SK-N-SH (cell line): ENCODE measurements at regions not wholly inside any gene's neighbourhood (a gene's known extent, or its start where the extent isn't known, plus 50 kb on each side); places are given as distances from the start of the nearest gene placed in this dataset.

ENCODE experiments used
- CTCF ChIA-PET: fragments of 300-600, 350-600 bp; formaldehyde crosslinking; extraction: SDS; loops from one replicate; lab custom pipeline; 2021; lab: Yijun Ruan, JAX
- POLR2A ChIA-PET: fragments of 350-600 bp; sonication (Branson Sonifier 250); formaldehyde crosslinking; extraction: SDS; loops from one replicate; lab custom pipeline; 2020; ENCODE audit warnings: antibody characterized with exemption, inconsistent platforms; lab: Yijun Ruan, JAX
- DNase-seq: peaks from one replicate; pipeline ENCODE4 v3.0.0; 2012
- H2AFZ ChIP-seq: fragments of 200-600 bp; sonication (generic); 2 replicates; pipeline ENCODE4 v1.8.1; 2016; ENCODE audit warnings: antibody characterized with exemption, mild to moderate bottlenecking, low read depth
- H3F3A ChIP-seq: fragments of 200-600 bp; sonication (generic); replicated peaks from 2 replicates; pipeline ENCODE3; 2016; ENCODE audit warnings: antibody characterized with exemption, mild to moderate bottlenecking; ENCODE audit not compliant: insufficient read depth
- H3K27ac ChIP-seq, 2 experiments: fragments of 200-500 bp in 1 of 2; fragments of 200-600 bp in 1 of 2; sonication (Bioruptor generic) in 1 of 2; sonication (generic), shearing (Covaris generic) in 1 of 2; 2 replicates each; pipeline versions ENCODE4 v1.5.1 to v1.6.1; 2014 to 2016; ENCODE audit warnings: low read depth in 2 of 2, inconsistent platforms in 1 of 2, low read length in 1 of 2, mild to moderate bottlenecking in 1 of 2, mixed read lengths in 1 of 2
- H3K27me3 ChIP-seq: fragments of 200-600 bp; sonication (generic), shearing (Covaris generic); 2 replicates; pipeline ENCODE4 v1.6.1; 2016; ENCODE audit warnings: mixed run types; ENCODE audit not compliant: insufficient read depth
- H3K36me3 ChIP-seq, 2 experiments: fragments of 200-500 bp in 1 of 2; fragments of 200-600 bp in 1 of 2; sonication (Bioruptor generic) in 1 of 2; sonication (generic) in 1 of 2; replicated peaks in 1 of 2; 2 replicates each; pipeline versions ENCODE3 to v1.5.1; 2014 to 2016; ENCODE audit warnings: low read length in 1 of 2, mild to moderate bottlenecking in 1 of 2; ENCODE audit not compliant: insufficient read depth in 2 of 2, control insufficient read depth in 1 of 2
- H3K4me1 ChIP-seq, 2 experiments: fragments of 200-500 bp in 1 of 2; fragments of 200-600 bp in 1 of 2; sonication (Bioruptor generic) in 1 of 2; sonication (generic), shearing (Covaris generic) in 1 of 2; 2 replicates each; pipeline versions ENCODE4 v1.5.1 to v1.6.1; 2014 to 2016; ENCODE audit warnings: low read depth in 1 of 2, low read length in 1 of 2, mixed run types in 1 of 2; ENCODE audit not compliant: insufficient read depth in 2 of 2, control insufficient read depth in 1 of 2
- H3K4me2 ChIP-seq: fragments of 200-600 bp; sonication (generic), shearing (Covaris generic); 2 replicates; pipeline ENCODE4 v1.6.1; 2017; ENCODE audit warnings: mixed run types
- H3K4me3 ChIP-seq, 2 experiments: fragments of 200-500 bp in 1 of 2; fragments of 200-600 bp in 1 of 2; sonication (Bioruptor generic) in 1 of 2; sonication (generic), shearing (Covaris generic) in 1 of 2; 2 replicates each; pipeline versions ENCODE4 v1.5.1 to v1.8.1; 2014 to 2016; ENCODE audit warnings: low read depth in 2 of 2, inconsistent platforms in 1 of 2, low read length in 1 of 2, mild to moderate bottlenecking in 1 of 2, mixed read lengths in 1 of 2, moderate library complexity in 1 of 2
- H3K79me2 ChIP-seq: fragments of 200-600 bp; sonication (generic); 2 replicates; pipeline ENCODE4 v1.8.1; 2017; ENCODE audit warnings: mild to moderate bottlenecking; ENCODE audit not compliant: insufficient read depth
- H3K9ac ChIP-seq: fragments of 200-600 bp; sonication (generic); 2 replicates; pipeline ENCODE4 v1.6.1; 2017; ENCODE audit warnings: mixed run types
- H3K9me2 ChIP-seq: fragments of 200-600 bp; sonication (generic); 2 replicates; pipeline ENCODE4 v1.6.1; 2017; ENCODE audit warnings: mixed run types
- H3K9me3 ChIP-seq: fragments of 200-600 bp; sonication (generic); 2 replicates; pipeline ENCODE4 v1.6.1; 2017; ENCODE audit warnings: mixed run types, mild to moderate bottlenecking, moderate library complexity
- H4K20me1 ChIP-seq: fragments of 200-600 bp; sonication (generic); 2 replicates; pipeline ENCODE4 v1.6.1; 2017; ENCODE audit warnings: mild to moderate bottlenecking, mixed run types; ENCODE audit not compliant: insufficient read depth
- ELF1 ChIP-seq: IDR thresholded peaks from 2 replicates; pipeline ENCODE4 v1.4.0; 2012
- EZH2phosphoT487 ChIP-seq: fragments of 200-600 bp; sonication (generic); IDR thresholded peaks from 2 replicates; pipeline ENCODE4 v1.6.1; 2017; ENCODE audit warnings: low read depth, mixed run types, mild to moderate bottlenecking, antibody characterized with exemption, moderate library complexity, borderline replicate concordance
- GATA2 ChIP-seq: sonication (generic); formaldehyde crosslinking; IDR thresholded peaks from 2 replicates; pipeline ENCODE4 v1.5.0; 2020; ENCODE audit warnings: mild to moderate bottlenecking, missing genetic modification reagents
- MXI1 ChIP-seq: IDR thresholded peaks from 2 replicates; pipeline ENCODE4 v1.6.1; 2012; ENCODE audit warnings: mild to moderate bottlenecking, low read depth, low read length, improper control_type of control experiment
- POLR2AphosphoS5 ChIP-seq: IDR thresholded peaks from 2 replicates; pipeline ENCODE4 v1.6.1; 2012; ENCODE audit warnings: low read depth, low read length
- SIN3A ChIP-seq: IDR thresholded peaks from 2 replicates; pipeline ENCODE4 v1.6.1; 2012; ENCODE audit warnings: low read depth, mild to moderate bottlenecking, low read length, moderate library complexity, borderline replicate concordance
- TAF1 ChIP-seq: IDR thresholded peaks from 2 replicates; pipeline ENCODE4 v1.6.1; 2012; ENCODE audit warnings: low read depth, mild to moderate bottlenecking, low read length, moderate library complexity, borderline replicate concordance
- TEAD4 ChIP-seq: IDR thresholded peaks from 2 replicates; pipeline ENCODE4 v1.4.0; 2012; ENCODE audit warnings: mild to moderate bottlenecking, borderline replicate concordance; ENCODE audit not compliant: insufficient read depth
- WGBS: methylation state at CpG from one replicate; pipeline ENCODE4 v1.1.6; 2017; ENCODE audit warnings: low lambda C conversion rate; 5-methylcytosine and 5-hydroxymethylcytosine counted together
- TF ChIP-seq, protein P1 (sequence below): IDR thresholded peaks from 2 replicates; pipeline ENCODE4 v1.4.0; 2012; ENCODE audit warnings: low read depth, borderline replicate concordance
- TF ChIP-seq, protein P2 (sequence below): IDR thresholded peaks from 2 replicates; pipeline ENCODE4; 2012
- TF ChIP-seq, protein P3 (sequence below): IDR thresholded peaks from 2 replicates; pipeline ENCODE4 v1.6.1; 2012; ENCODE audit warnings: mild to moderate bottlenecking, low read depth, low read length, moderate library complexity
- TF ChIP-seq, protein P4 (sequence below): fragments of 150-350 bp; IDR thresholded peaks from 2 replicates; pipeline ENCODE4 v1.6.1; 2016; ENCODE audit warnings: mild to moderate bottlenecking, low read depth, low read length

DNA sequence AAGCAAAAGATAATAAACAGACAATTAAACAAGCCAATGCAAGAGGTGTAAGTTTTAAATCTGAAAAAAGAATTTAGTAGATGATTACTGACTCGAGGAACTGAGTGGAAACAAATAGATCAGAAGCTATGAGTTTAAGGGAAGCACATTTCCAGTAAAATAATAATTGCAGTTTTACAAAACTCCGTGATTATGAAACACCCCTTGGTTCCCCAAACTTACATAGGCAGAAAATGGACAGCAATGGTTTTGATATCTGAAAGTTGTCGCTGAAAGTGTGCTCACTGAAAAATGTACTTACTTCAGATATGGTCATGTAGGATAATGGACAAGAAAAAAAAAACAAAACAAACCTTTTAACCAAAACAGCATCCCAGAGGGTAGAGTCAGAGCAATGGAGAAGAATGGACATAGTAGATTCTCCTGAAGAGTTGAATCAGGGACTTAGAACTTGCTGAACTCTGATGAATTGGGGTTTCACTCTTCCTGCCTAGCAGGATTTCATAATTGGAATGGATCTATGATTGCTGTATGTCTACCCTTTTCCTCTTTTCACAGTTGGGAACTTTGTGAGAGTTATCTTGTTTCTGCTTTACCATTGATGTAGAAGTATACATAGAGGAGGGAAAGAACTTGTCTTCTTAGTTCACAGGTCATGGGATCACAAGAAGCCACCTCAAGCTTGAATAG, 305.6 kb upstream of the ZEB2 start:
- Histone ChIP-seq H3F3A (no peaks in the 10 kb centered on the region), H3K4me2 (no peak overlapping the region), H4K20me1 (no peaks in the 10 kb centered on the region)
- CTCF ChIA-PET, result interaction anchor here (0.6 kb wide), 1 partner anchor 20 kb away, joined by 3 read pairs; no protein-coding TSS in a partner anchor
- TF ChIP-seq SIN3A (no peak), POLR2AphosphoS5 (no peak), MXI1 (no peak), TAF1 (no peak), TEAD4 (no peak), ELF1 (no peak), GATA2 (no peak), EZH2phosphoT487 (no peak)
- TF ChIP-seq, protein P1, sequence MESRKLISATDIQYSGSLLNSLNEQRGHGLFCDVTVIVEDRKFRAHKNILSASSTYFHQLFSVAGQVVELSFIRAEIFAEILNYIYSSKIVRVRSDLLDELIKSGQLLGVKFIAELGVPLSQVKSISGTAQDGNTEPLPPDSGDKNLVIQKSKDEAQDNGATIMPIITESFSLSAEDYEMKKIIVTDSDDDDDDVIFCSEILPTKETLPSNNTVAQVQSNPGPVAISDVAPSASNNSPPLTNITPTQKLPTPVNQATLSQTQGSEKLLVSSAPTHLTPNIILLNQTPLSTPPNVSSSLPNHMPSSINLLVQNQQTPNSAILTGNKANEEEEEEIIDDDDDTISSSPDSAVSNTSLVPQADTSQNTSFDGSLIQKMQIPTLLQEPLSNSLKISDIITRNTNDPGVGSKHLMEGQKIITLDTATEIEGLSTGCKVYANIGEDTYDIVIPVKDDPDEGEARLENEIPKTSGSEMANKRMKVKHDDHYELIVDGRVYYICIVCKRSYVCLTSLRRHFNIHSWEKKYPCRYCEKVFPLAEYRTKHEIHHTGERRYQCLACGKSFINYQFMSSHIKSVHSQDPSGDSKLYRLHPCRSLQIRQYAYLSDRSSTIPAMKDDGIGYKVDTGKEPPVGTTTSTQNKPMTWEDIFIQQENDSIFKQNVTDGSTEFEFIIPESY, result no peak
- TF ChIP-seq, protein P2, sequence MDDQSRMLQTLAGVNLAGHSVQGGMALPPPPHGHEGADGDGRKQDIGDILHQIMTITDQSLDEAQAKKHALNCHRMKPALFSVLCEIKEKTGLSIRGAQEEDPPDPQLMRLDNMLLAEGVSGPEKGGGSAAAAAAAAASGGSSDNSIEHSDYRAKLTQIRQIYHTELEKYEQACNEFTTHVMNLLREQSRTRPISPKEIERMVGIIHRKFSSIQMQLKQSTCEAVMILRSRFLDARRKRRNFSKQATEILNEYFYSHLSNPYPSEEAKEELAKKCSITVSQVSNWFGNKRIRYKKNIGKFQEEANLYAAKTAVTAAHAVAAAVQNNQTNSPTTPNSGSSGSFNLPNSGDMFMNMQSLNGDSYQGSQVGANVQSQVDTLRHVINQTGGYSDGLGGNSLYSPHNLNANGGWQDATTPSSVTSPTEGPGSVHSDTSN, result no peak
- TF ChIP-seq, protein P3, sequence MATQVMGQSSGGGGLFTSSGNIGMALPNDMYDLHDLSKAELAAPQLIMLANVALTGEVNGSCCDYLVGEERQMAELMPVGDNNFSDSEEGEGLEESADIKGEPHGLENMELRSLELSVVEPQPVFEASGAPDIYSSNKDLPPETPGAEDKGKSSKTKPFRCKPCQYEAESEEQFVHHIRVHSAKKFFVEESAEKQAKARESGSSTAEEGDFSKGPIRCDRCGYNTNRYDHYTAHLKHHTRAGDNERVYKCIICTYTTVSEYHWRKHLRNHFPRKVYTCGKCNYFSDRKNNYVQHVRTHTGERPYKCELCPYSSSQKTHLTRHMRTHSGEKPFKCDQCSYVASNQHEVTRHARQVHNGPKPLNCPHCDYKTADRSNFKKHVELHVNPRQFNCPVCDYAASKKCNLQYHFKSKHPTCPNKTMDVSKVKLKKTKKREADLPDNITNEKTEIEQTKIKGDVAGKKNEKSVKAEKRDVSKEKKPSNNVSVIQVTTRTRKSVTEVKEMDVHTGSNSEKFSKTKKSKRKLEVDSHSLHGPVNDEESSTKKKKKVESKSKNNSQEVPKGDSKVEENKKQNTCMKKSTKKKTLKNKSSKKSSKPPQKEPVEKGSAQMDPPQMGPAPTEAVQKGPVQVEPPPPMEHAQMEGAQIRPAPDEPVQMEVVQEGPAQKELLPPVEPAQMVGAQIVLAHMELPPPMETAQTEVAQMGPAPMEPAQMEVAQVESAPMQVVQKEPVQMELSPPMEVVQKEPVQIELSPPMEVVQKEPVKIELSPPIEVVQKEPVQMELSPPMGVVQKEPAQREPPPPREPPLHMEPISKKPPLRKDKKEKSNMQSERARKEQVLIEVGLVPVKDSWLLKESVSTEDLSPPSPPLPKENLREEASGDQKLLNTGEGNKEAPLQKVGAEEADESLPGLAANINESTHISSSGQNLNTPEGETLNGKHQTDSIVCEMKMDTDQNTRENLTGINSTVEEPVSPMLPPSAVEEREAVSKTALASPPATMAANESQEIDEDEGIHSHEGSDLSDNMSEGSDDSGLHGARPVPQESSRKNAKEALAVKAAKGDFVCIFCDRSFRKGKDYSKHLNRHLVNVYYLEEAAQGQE, result no peak
- TF ChIP-seq, protein P4, sequence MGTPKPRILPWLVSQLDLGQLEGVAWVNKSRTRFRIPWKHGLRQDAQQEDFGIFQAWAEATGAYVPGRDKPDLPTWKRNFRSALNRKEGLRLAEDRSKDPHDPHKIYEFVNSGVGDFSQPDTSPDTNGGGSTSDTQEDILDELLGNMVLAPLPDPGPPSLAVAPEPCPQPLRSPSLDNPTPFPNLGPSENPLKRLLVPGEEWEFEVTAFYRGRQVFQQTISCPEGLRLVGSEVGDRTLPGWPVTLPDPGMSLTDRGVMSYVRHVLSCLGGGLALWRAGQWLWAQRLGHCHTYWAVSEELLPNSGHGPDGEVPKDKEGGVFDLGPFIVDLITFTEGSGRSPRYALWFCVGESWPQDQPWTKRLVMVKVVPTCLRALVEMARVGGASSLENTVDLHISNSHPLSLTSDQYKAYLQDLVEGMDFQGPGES, result no peak
- TF ChIP-seq, all 33 proteins: peak for 0
- Histone ChIP-seq H2AFZ (no peak overlapping the region), H3K9me3 (no peaks in the 10 kb centered on the region), H3K36me3 (no peaks in the 10 kb centered on the region), H3K27me3 (no peaks in the 10 kb centered on the region), H3K4me3 (no peak overlapping the region), H3K79me2 (no peaks in the 10 kb centered on the region), H3K9me2 (no peaks in the 10 kb centered on the region), H3K9ac (no peak overlapping the region), H3K4me1 (no peaks in the 10 kb centered on the region), H3K27ac (no peak overlapping the region)
- DNase-seq, result no peak
- POLR2A ChIA-PET, result no interaction called here
- WGBS, result 77% methylated on average over 3 of the region's 3 CpGs
